H1 (cell line): ENCODE measurements at regions not wholly inside any gene's neighbourhood (a gene's known extent, or its start where the extent isn't known, plus 50 kb on each side); places are given as distances from the start of the nearest gene placed in this dataset.

Source experiments
- CTCF ChIA-PET: fragments of 300-600 bp; sonication (Branson Sonifier 250); formaldehyde crosslinking; loops from one replicate; lab custom pipeline; 2021; ENCODE audit not compliant: partially characterized antibody; lab: Charles Lee
- POLR2A ChIA-PET: fragments of 300-600 bp; sonication (Branson Sonifier 250); formaldehyde crosslinking; loops from one replicate; lab custom pipeline; 2021; ENCODE audit warnings: inconsistent platforms; ENCODE audit not compliant: partially characterized antibody; lab: Charles Lee
- DNase-seq, 2 experiments: peaks; one replicate each; pipeline versions ENCODE4 v3.0.0 to v3.0.0-alpha.2; 2010 to 2022; ENCODE audit warnings: low spot score in 2 of 2, low read depth in 1 of 2, mixed read lengths in 1 of 2
- FAIRE-seq: peaks from 2 replicates; lab custom pipeline; 2011; peaks lifted over from hg19 to GRCh38; lab: Jason Lieb, UNC
- H2AFZ ChIP-seq: 2 replicates; pipeline ENCODE4 v1.8.1; 2012; ENCODE audit warnings: low read length, inconsistent platforms
- H2AK5ac ChIP-seq: 2 replicates; pipeline ENCODE4 v1.6.1; 2013; ENCODE audit warnings: low read depth, low read length
- H2BK120ac ChIP-seq: replicated peaks from 2 replicates; pipeline ENCODE3; 2013; ENCODE audit warnings: low read depth, low read length, inconsistent platforms
- H2BK12ac ChIP-seq: 2 replicates; pipeline ENCODE4 v1.6.1; 2013; ENCODE audit warnings: low read depth, low read length
- H2BK15ac ChIP-seq: 2 replicates; pipeline ENCODE4 v1.6.1; 2013; ENCODE audit warnings: low read length
- H2BK20ac ChIP-seq: 2 replicates; pipeline ENCODE4 v1.6.1; 2013; ENCODE audit warnings: low read length
- H2BK5ac ChIP-seq: 2 replicates; pipeline ENCODE4 v1.6.1; 2013; ENCODE audit warnings: low read depth, low read length
- H3K14ac ChIP-seq: 2 replicates; pipeline ENCODE4 v1.6.1; 2013; ENCODE audit warnings: inconsistent platforms; ENCODE audit not compliant: insufficient read length
- H3K18ac ChIP-seq: 2 replicates; pipeline ENCODE4 v1.6.1; 2013; ENCODE audit warnings: low read length; ENCODE audit errors: extremely low read depth
- H3K23ac ChIP-seq: 2 replicates; pipeline ENCODE4 v1.6.1; 2013; ENCODE audit warnings: inconsistent platforms; ENCODE audit not compliant: insufficient read length
- H3K23me2 ChIP-seq: 2 replicates; pipeline ENCODE4 v1.6.1; 2013; ENCODE audit warnings: low read depth, low read length
- H3K27ac ChIP-seq: 2 replicates; pipeline ENCODE4 v1.6.1; 2011; ENCODE audit warnings: low read depth, low read length, inconsistent platforms
- H3K27me3 ChIP-seq, 4 experiments: replicated peaks in 1 of 4; 1 replicate in 1 of 4; 2 replicates in 3 of 4; pipeline versions ENCODE4 v1.6.1 to v1.8.1; 2011 to 2013; ENCODE audit warnings: low read length in 3 of 4, mild to moderate bottlenecking in 3 of 4, inconsistent platforms in 2 of 4, mixed read lengths in 2 of 4, moderate library complexity in 1 of 4; ENCODE audit not compliant: control insufficient read depth in 3 of 4, insufficient read depth in 3 of 4; ENCODE audit errors: extremely low read depth in 1 of 4
- H3K36me3 ChIP-seq, 4 experiments: 2 replicates each; pipeline versions ENCODE4 v1.6.1 to v1.8.1; 2011 to 2013; ENCODE audit warnings: mild to moderate bottlenecking in 4 of 4, low read length in 3 of 4, moderate library complexity in 2 of 4, control low read depth in 1 of 4, inconsistent platforms in 1 of 4; ENCODE audit not compliant: insufficient read depth in 4 of 4, control insufficient read depth in 2 of 4
- H3K4ac ChIP-seq: replicated peaks from 2 replicates; pipeline ENCODE3; 2013; ENCODE audit warnings: low read length, low read depth, mixed read lengths, inconsistent platforms; ENCODE audit not compliant: insufficient read length
- H3K4me1 ChIP-seq, 4 experiments: replicated peaks in 1 of 4; 1 replicate in 1 of 4; 2 replicates in 3 of 4; pipeline versions ENCODE4 v1.6.1 to v1.8.1; 2011 to 2013; ENCODE audit warnings: low read length in 3 of 4, inconsistent platforms in 2 of 4, mixed read lengths in 1 of 4; ENCODE audit not compliant: insufficient read depth in 4 of 4, control insufficient read depth in 3 of 4
- H3K4me2 ChIP-seq, 2 experiments: 2 replicates each; pipeline versions ENCODE4 v1.6.1 to v1.8.1; 2011 to 2013; ENCODE audit warnings: low read depth in 2 of 2, low read length in 2 of 2, control low read depth in 1 of 2, inconsistent platforms in 1 of 2, mild to moderate bottlenecking in 1 of 2; ENCODE audit not compliant: insufficient read depth in 1 of 2
- H3K4me3 ChIP-seq, 4 experiments: fragments of 200-600, 300-600 bp in 1 of 4; sonication (generic), shearing (Covaris generic), sonication (Bioruptor Twin) in 1 of 4; 2 replicates each; pipeline versions ENCODE4 v1.5.1 to v1.8.1; 2011 to 2016; ENCODE audit warnings: low read length in 4 of 4, low read depth in 3 of 4, control low read depth in 2 of 4, inconsistent platforms in 2 of 4, mild to moderate bottlenecking in 2 of 4, mixed read lengths in 1 of 4, moderate library complexity in 1 of 4; ENCODE audit not compliant: insufficient read depth in 2 of 4; ENCODE audit errors: extremely low read depth in 1 of 4
- H3K56ac ChIP-seq: replicated peaks from 2 replicates; pipeline ENCODE3; 2013; ENCODE audit warnings: low read depth, mild to moderate bottlenecking, mixed read lengths, low read length, inconsistent platforms; ENCODE audit not compliant: insufficient read length
- H3K79me1 ChIP-seq: 2 replicates; pipeline ENCODE4 v1.6.1; 2013; ENCODE audit warnings: low read depth, low read length, control low read depth
- H3K79me2 ChIP-seq, 2 experiments: 2 replicates each; pipeline versions ENCODE4 v1.6.1 to v1.8.1; 2012 to 2013; ENCODE audit warnings: low read length in 2 of 2, mild to moderate bottlenecking in 2 of 2, inconsistent platforms in 1 of 2; ENCODE audit not compliant: insufficient read depth in 2 of 2, control insufficient read depth in 1 of 2
- H3K9ac ChIP-seq, 4 experiments: replicated peaks in 1 of 4; 1 replicate in 1 of 4; 2 replicates in 3 of 4; pipeline versions ENCODE4 v1.6.1 to v1.8.1; 2011 to 2013; ENCODE audit warnings: low read depth in 3 of 4, low read length in 3 of 4, control low read depth in 2 of 4, mild to moderate bottlenecking in 2 of 4, moderate library complexity in 2 of 4, inconsistent platforms in 1 of 4; ENCODE audit errors: extremely low read depth in 1 of 4
- H3K9me3 ChIP-seq, 2 experiments: 2 replicates each; pipeline versions ENCODE4 v1.6.1 to v1.8.1; 2012 to 2013; ENCODE audit warnings: mild to moderate bottlenecking in 2 of 2, moderate library complexity in 2 of 2, control low read depth in 1 of 2, inconsistent platforms in 1 of 2, low read depth in 1 of 2, low read length in 1 of 2, mixed read lengths in 1 of 2; ENCODE audit not compliant: insufficient read depth in 2 of 2
- H4K20me1 ChIP-seq, 2 experiments: replicated peaks in 1 of 2; 2 replicates each; pipeline versions ENCODE3 to v1.8.1; 2011 to 2013; ENCODE audit warnings: inconsistent platforms in 2 of 2, low read length in 2 of 2, mild to moderate bottlenecking in 1 of 2; ENCODE audit not compliant: insufficient read depth in 2 of 2, control insufficient read depth in 1 of 2
- H4K5ac ChIP-seq: 2 replicates; pipeline ENCODE4 v1.6.1; 2013; ENCODE audit warnings: low read length, low read depth, mixed read lengths, inconsistent platforms; ENCODE audit not compliant: insufficient read length
- H4K8ac ChIP-seq: 2 replicates; pipeline ENCODE4 v1.8.0; 2013; ENCODE audit warnings: mild to moderate bottlenecking, moderate library complexity, low read length, inconsistent platforms; ENCODE audit not compliant: insufficient read depth; ENCODE audit errors: extremely low read depth
- H4K91ac ChIP-seq: replicated peaks from 2 replicates; pipeline ENCODE3; 2013; ENCODE audit warnings: low read length, mixed read lengths, inconsistent platforms; ENCODE audit not compliant: insufficient read length
- BACH1 ChIP-seq: IDR thresholded peaks from 2 replicates; pipeline ENCODE4 v1.6.1; 2012; ENCODE audit warnings: low read length, improper control_type of control experiment
- BCL11A ChIP-seq, 2 experiments: IDR thresholded peaks; one replicate each; pipeline ENCODE4 v1.6.1; 2011; ENCODE audit warnings: low read depth in 2 of 2, low read length in 2 of 2, mild to moderate bottlenecking in 2 of 2
- CTBP2 ChIP-seq: IDR thresholded peaks from 2 replicates; pipeline ENCODE4 v1.7.0; 2011; ENCODE audit warnings: borderline replicate concordance, mild to moderate bottlenecking, moderate library complexity, mixed read lengths, low read length; ENCODE audit not compliant: insufficient read depth, insufficient read length
- KDM4A ChIP-seq: IDR thresholded peaks from one replicate; pipeline ENCODE4 v1.7.1; 2012; ENCODE audit warnings: low read depth, mild to moderate bottlenecking, moderate library complexity, low read length, inconsistent platforms; ENCODE audit not compliant: severe bottlenecking
- KDM5A ChIP-seq: fragments of 200-600 bp; IDR thresholded peaks from 2 replicates; pipeline ENCODE4 v1.7.1; 2012; ENCODE audit warnings: mild to moderate bottlenecking, low read length, inconsistent platforms, mixed read lengths
- POU5F1 ChIP-seq: IDR thresholded peaks from 2 replicates; pipeline ENCODE4 v1.6.1; 2011; ENCODE audit warnings: low read depth, mild to moderate bottlenecking, low read length, moderate library complexity
- RXRA ChIP-seq: IDR thresholded peaks from 2 replicates; pipeline ENCODE4 v1.6.1; 2011; ENCODE audit warnings: low read depth, mild to moderate bottlenecking, low read length, moderate library complexity; ENCODE audit not compliant: insufficient read depth
- TBP ChIP-seq: IDR thresholded peaks from 2 replicates; pipeline ENCODE4 v1.6.1; 2011; ENCODE audit warnings: low read depth, low read length, improper control_type of control experiment
- YY1 ChIP-seq: IDR thresholded peaks from 2 replicates; pipeline ENCODE4 v1.6.1; 2011; ENCODE audit warnings: low read depth, mild to moderate bottlenecking, low read length
- WGBS, 2 experiments: shearing (Covaris generic) in 1 of 2; methylation state at CpG; one replicate each; pipeline versions ENCODE4 v1.1.6 to v1.1.7; 2013 to 2015; ENCODE audit warnings: low lambda C conversion rate in 2 of 2, mixed read lengths in 2 of 2, inconsistent platforms in 1 of 2, low coverage in 1 of 2, missing lambda C conversion rate in 1 of 2; ENCODE audit not compliant: insufficient replicate concordance in 2 of 2, insufficient coverage in 1 of 2, insufficient read length in 1 of 2; ENCODE audit errors: extremely low coverage in 1 of 2, missing lambda C conversion rate in 1 of 2; 5-methylcytosine and 5-hydroxymethylcytosine counted together

- Histone ChIP-seq H3K27ac (no peak overlapping the region), H3K18ac (no peak overlapping the region), H3K23ac (no peak overlapping the region), H3K79me1 (no peaks in the 10 kb centered on the region), H3K4me3 (no peak overlapping the region), H4K20me1 (no peaks in the 10 kb centered on the region), H3K9me3 (no peaks in the 10 kb centered on the region), H4K8ac (no peak overlapping the region), H3K79me2 (no peaks in the 10 kb centered on the region), H2BK20ac (no peak overlapping the region), H3K4me2 (no peak overlapping the region), H3K9ac (no peak overlapping the region), H4K91ac (no peak overlapping the region), H3K4ac (no peak overlapping the region), H3K36me3 (no peaks in the 10 kb centered on the region), H2BK5ac (no peak overlapping the region), H3K27me3 (no peaks in the 10 kb centered on the region), H3K56ac (no peak overlapping the region), H2BK12ac (no peak overlapping the region), H2BK120ac (no peak overlapping the region), H2AFZ (no peak overlapping the region), H3K23me2 (no peaks in the 10 kb centered on the region), H4K5ac (no peak overlapping the region), H3K14ac (no peak overlapping the region), H3K4me1 (no peaks in the 10 kb centered on the region), H2BK15ac (no peak overlapping the region), H2AK5ac (no peak overlapping the region)
- ChIA-PET CTCF (interaction anchor here (1.4 to 1.7 kb wide), 2 partner anchors 15 to 16 kb away, joined by 3 to 9 read pairs; no protein-coding TSS in a partner anchor), POLR2A (no interaction called here)
- TF ChIP-seq KDM5A (no peak), YY1 (no peak), POU5F1 (no peak), CTBP2 (no peak), BCL11A (IDR thresholded peaks at IDR 0.05; ENCODE audit: low read depth in 2 of 2, low read length in 2 of 2) (no peak), TBP (no peak), RXRA (no peak), KDM4A (no peak), BACH1 (no peak)
- WGBS, 2 experiments = 93% methylated on average over 6 of the region's 6 CpGs; no CpG with 5 or more reads in 1 of the 2 experiments
- FAIRE-seq (no peak), DNase-seq (peak in 1 of 2 experiments; percentile 24)
Measured at GRCh38 chr15:31503256-31503655, 176.6 kb downstream of the KLF13 start.
